Keratinocyte (primary cell): ENCODE measurements at regions not wholly inside any gene's neighbourhood (a gene's known extent, or its start where the extent isn't known, plus 50 kb on each side); places are given as distances from the start of the nearest gene placed in this dataset.

Experiments
- DNase-seq: peaks from one replicate; pipeline ENCODE4 v3.0.0-alpha.2; 2011; ENCODE audit warnings: low read depth, missing footprints, low spot score
- FAIRE-seq: peaks from 2 replicates; lab custom pipeline; 2011; peaks lifted over from hg19 to GRCh38; lab: Jason Lieb, UNC
- H2AFZ ChIP-seq: 2 replicates; pipeline ENCODE4 v1.6.0; 2012; ENCODE audit warnings: low read length, control low read depth, inconsistent platforms; ENCODE audit not compliant: control insufficient read depth
- H3K27ac ChIP-seq: 2 replicates; pipeline ENCODE4 v1.5.1; 2011; ENCODE audit warnings: low read length; ENCODE audit not compliant: control insufficient read depth, insufficient read depth
- H3K27me3 ChIP-seq: 3 replicates; pipeline ENCODE4 v1.6.0; 2011; ENCODE audit warnings: low read length; ENCODE audit not compliant: control insufficient read depth, insufficient read depth; ENCODE audit errors: extremely low read depth
- H3K36me3 ChIP-seq, 2 experiments: 2 replicates in 1 of 2; 3 replicates in 1 of 2; pipeline ENCODE4 v1.5.1; 2011; ENCODE audit warnings: low read length in 2 of 2, mild to moderate bottlenecking in 1 of 2; ENCODE audit not compliant: control insufficient read depth in 2 of 2, insufficient read depth in 2 of 2; ENCODE audit errors: extremely low read depth in 1 of 2
- H3K4me1 ChIP-seq: 3 replicates; pipeline ENCODE4 v1.5.1; 2011; ENCODE audit warnings: low read length; ENCODE audit not compliant: control insufficient read depth, insufficient read depth; ENCODE audit errors: extremely low read depth
- H3K4me2 ChIP-seq: 3 replicates; pipeline ENCODE4 v1.6.0; 2011; ENCODE audit warnings: low read depth, low read length; ENCODE audit not compliant: control insufficient read depth, insufficient read depth; ENCODE audit errors: extremely low read depth
- H3K4me3 ChIP-seq, 3 experiments: fragments of 200-600 bp in 1 of 3; sonication (generic) in 1 of 3; 2 replicates in 2 of 3; 3 replicates in 1 of 3; pipeline ENCODE4 v1.5.1; 2011 to 2016; ENCODE audit warnings: low read length in 3 of 3, mild to moderate bottlenecking in 3 of 3, control low read depth in 2 of 3, inconsistent platforms in 1 of 3, low read depth in 1 of 3, mixed read lengths in 1 of 3, mixed run types in 1 of 3, moderate library complexity in 1 of 3; ENCODE audit not compliant: control insufficient read depth in 2 of 3, insufficient read depth in 2 of 3; ENCODE audit errors: extremely low read depth in 1 of 3
- H3K79me2 ChIP-seq: 2 replicates; pipeline ENCODE4 v1.6.0; 2012; ENCODE audit warnings: low read length; ENCODE audit not compliant: control insufficient read depth, insufficient read depth
- H3K9ac ChIP-seq: 3 replicates; pipeline ENCODE4 v1.6.0; 2011; ENCODE audit warnings: low read length; ENCODE audit not compliant: control insufficient read depth, insufficient read depth; ENCODE audit errors: extremely low read depth
- H3K9me1 ChIP-seq: 3 replicates; pipeline ENCODE4 v1.6.0; 2011; ENCODE audit warnings: low read length; ENCODE audit not compliant: control insufficient read depth, insufficient read depth; ENCODE audit errors: extremely low read depth
- H3K9me3 ChIP-seq: 2 replicates; pipeline ENCODE4 v1.5.1; 2012; ENCODE audit warnings: low read depth, low read length; ENCODE audit not compliant: control insufficient read depth
- H4K20me1 ChIP-seq: 3 replicates; pipeline ENCODE4 v1.6.0; 2011; ENCODE audit warnings: low read length; ENCODE audit not compliant: control insufficient read depth, insufficient read depth; ENCODE audit errors: extremely low read depth
- EZH2 ChIP-seq: IDR thresholded peaks from one replicate; pipeline ENCODE4 v1.6.1; 2012; ENCODE audit warnings: inconsistent platforms, mild to moderate bottlenecking, low read length, moderate library complexity
- dilution Hi-C: fragments of 300-500 bp; cut with MboI; formaldehyde crosslinking; loops from one replicate; pipeline ENCODE4 v1.7.0; 2020; ENCODE audit warnings: low sequenced_read_pairs; ENCODE audit not compliant: extremely low pct_ligation_motif_present
- TF ChIP-seq, protein P1 (sequence below), 3 experiments: IDR thresholded peaks in 1 of 3; conservative IDR thresholded peaks in 1 of 3; optimal IDR thresholded peaks in 1 of 3; 2 replicates in 2 of 3; 3 replicates in 1 of 3; pipeline versions ENCODE3 to v1.5.1; 2011; ENCODE audit warnings: low read length in 3 of 3, mild to moderate bottlenecking in 3 of 3, moderate library complexity in 2 of 3, control low read depth in 1 of 3, inconsistent platforms in 1 of 3; ENCODE audit not compliant: insufficient read depth in 2 of 3; ENCODE audit errors: extremely low read depth in 1 of 3

DNA sequence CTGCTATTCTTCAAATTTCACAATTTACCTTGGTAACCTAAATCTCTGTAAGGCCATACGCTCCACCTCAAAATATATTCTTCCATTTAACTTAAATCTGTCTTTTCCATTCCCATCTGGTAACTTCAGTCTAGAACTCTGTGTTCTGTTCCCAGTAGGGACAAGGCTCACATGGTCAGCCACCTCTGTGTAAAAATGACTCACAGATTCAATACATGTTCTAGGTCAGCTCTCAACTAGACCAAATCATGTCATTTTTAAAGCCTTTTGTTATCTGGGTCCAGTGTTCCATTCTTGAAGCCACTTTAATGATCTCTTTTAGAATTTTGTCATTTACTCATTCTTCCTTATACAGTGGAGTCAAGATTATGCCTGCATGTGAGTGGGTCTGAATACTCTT is 315.6 kb upstream of the CITED2 start:
- no peak for FAIRE-seq
- Histone ChIP-seq H3K4me2 (no peak overlapping the region), H3K27me3 (no peaks in the 10 kb centered on the region), H3K4me1 (no peaks in the 10 kb centered on the region), H3K79me2 (no peaks in the 10 kb centered on the region), H3K9me3 (no peaks in the 10 kb centered on the region), H3K36me3 (no peaks in the 10 kb centered on the region), H4K20me1 (no peaks in the 10 kb centered on the region), H3K9ac (no peak overlapping the region), H3K4me3 (no peak overlapping the region), H3K9me1 (no peaks in the 10 kb centered on the region), H2AFZ (no peak overlapping the region), H3K27ac (no peak overlapping the region)
- dilution Hi-C loops, result no loop called here
- no peak for DNase-seq
- no peak for TF ChIP-seq EZH2
- TF ChIP-seq, protein P1, sequence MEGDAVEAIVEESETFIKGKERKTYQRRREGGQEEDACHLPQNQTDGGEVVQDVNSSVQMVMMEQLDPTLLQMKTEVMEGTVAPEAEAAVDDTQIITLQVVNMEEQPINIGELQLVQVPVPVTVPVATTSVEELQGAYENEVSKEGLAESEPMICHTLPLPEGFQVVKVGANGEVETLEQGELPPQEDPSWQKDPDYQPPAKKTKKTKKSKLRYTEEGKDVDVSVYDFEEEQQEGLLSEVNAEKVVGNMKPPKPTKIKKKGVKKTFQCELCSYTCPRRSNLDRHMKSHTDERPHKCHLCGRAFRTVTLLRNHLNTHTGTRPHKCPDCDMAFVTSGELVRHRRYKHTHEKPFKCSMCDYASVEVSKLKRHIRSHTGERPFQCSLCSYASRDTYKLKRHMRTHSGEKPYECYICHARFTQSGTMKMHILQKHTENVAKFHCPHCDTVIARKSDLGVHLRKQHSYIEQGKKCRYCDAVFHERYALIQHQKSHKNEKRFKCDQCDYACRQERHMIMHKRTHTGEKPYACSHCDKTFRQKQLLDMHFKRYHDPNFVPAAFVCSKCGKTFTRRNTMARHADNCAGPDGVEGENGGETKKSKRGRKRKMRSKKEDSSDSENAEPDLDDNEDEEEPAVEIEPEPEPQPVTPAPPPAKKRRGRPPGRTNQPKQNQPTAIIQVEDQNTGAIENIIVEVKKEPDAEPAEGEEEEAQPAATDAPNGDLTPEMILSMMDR (optimal IDR thresholded peaks at IDR 0.05 in 1 of 3, IDR thresholded peaks at IDR 0.05 in 1 of 3, conservative IDR thresholded peaks at IDR 0.05 in 1 of 3; ENCODE audit: extremely low read depth in 1 of 3, insufficient read depth in 2 of 3, low read length in 3 of 3), result no peak

DNA sequence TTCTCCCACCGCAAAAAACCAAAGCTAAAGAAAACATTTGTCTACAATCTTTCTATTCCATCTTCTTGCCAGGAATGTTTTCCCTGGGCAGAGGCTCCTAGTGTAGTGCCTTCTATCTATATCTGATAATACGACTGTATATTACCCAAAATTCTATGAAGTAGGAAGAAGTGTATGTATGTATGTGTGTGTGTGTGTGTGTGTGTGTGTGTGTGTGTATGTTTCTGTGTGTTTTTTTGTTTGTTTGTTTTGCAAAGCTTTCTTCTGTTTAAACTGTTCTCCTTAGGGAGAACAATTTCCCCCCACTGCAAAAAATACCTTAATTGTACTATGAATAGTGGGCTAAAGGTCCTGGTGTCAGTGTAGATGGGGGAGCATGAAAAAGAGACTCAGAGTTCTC is 312.6 kb upstream of the CITED2 start:
- Histone ChIP-seq H3K9me3 (no peaks in the 10 kb centered on the region), H3K79me2 (no peaks in the 10 kb centered on the region), H3K4me1 (no peaks in the 10 kb centered on the region), H3K9me1 (no peaks in the 10 kb centered on the region), H3K27ac (no peak overlapping the region), H2AFZ (no peak overlapping the region), H3K9ac (no peak overlapping the region), H3K4me3 (no peak overlapping the region), H3K4me2 (no peak overlapping the region), H3K27me3 (no peaks in the 10 kb centered on the region), H4K20me1 (no peaks in the 10 kb centered on the region), H3K36me3 (no peaks in the 10 kb centered on the region)
- FAIRE-seq (no peak), DNase-seq (no peak)
- dilution Hi-C loops, result no loop called here
- TF ChIP-seq EZH2, result no peak
- TF ChIP-seq, protein P1 (optimal IDR thresholded peaks at IDR 0.05 in 1 of 3, IDR thresholded peaks at IDR 0.05 in 1 of 3, conservative IDR thresholded peaks at IDR 0.05 in 1 of 3; ENCODE audit: extremely low read depth in 1 of 3, insufficient read depth in 2 of 3, low read length in 3 of 3), result no peak
